SK-N-SH (cell line): ENCODE measurements at regions not wholly inside any gene's neighbourhood (a gene's known extent, or its start where the extent isn't known, plus 50 kb on each side); places are given as distances from the start of the nearest gene placed in this dataset.
"Not testable (repeated sequence)": the region's sequence is repeated elsewhere in the genome, so short reads cannot be mapped to it uniquely, and the experiment has no call there.

Experiments
- CHD2 ChIP-seq: fragments of 150-350 bp; IDR thresholded peaks from 2 replicates; pipeline ENCODE4 v1.6.1; 2018; ENCODE audit warnings: low read length; ENCODE audit not compliant: partially characterized antibody
- CTCF ChIP-seq: fragments of 200-600 bp; sonication (generic); IDR thresholded peaks from 2 replicates; pipeline ENCODE4 v1.6.1; 2017; ENCODE audit warnings: antibody characterized with exemption, mild to moderate bottlenecking, moderate library complexity
- EP300 ChIP-seq, 2 experiments: IDR thresholded peaks; 2 replicates each; pipeline versions ENCODE4 v1.4.0 to v1.6.1; 2012; ENCODE audit warnings: borderline replicate concordance in 1 of 2, low read depth in 1 of 2, low read length in 1 of 2
- EZH2phosphoT487 ChIP-seq: fragments of 200-600 bp; sonication (generic); IDR thresholded peaks from 2 replicates; pipeline ENCODE4 v1.6.1; 2017; ENCODE audit warnings: low read depth, mixed run types, mild to moderate bottlenecking, antibody characterized with exemption, moderate library complexity, borderline replicate concordance
- FOXJ3 ChIP-seq: sonication (generic); formaldehyde crosslinking; IDR thresholded peaks from 2 replicates; pipeline ENCODE4 v1.5.1; 2020; ENCODE audit warnings: mild to moderate bottlenecking, missing genetic modification reagents
- GABPA ChIP-seq: IDR thresholded peaks from 2 replicates; pipeline ENCODE4 v1.4.0; 2012; ENCODE audit warnings: low read depth, mild to moderate bottlenecking
- MEF2A ChIP-seq: IDR thresholded peaks from 2 replicates; pipeline ENCODE4 v1.4.0; 2012; ENCODE audit warnings: low read depth, borderline replicate concordance
- POLR2AphosphoS5 ChIP-seq: IDR thresholded peaks from 2 replicates; pipeline ENCODE4 v1.6.1; 2012; ENCODE audit warnings: low read depth, low read length
- REST ChIP-seq: IDR thresholded peaks from 2 replicates; pipeline ENCODE4 v1.6.1; 2012; ENCODE audit warnings: mild to moderate bottlenecking, low read depth, low read length, moderate library complexity
- TCF12 ChIP-seq: IDR thresholded peaks from 2 replicates; pipeline ENCODE4 v1.4.0; 2012
- USF2 ChIP-seq: fragments of 150-350 bp; IDR thresholded peaks from 2 replicates; pipeline ENCODE4 v1.6.1; 2017; ENCODE audit warnings: antibody characterized with exemption, low read length, low read depth, borderline replicate concordance
- ZBTB33 ChIP-seq: IDR thresholded peaks from 2 replicates; pipeline ENCODE4 v1.4.0; 2012; ENCODE audit warnings: low read depth, borderline replicate concordance
- TF ChIP-seq, protein P1 (sequence below): IDR thresholded peaks from 2 replicates; pipeline ENCODE4; 2012
- TF ChIP-seq, protein P2 (sequence below): fragments of 150-350 bp; IDR thresholded peaks from 2 replicates; pipeline ENCODE4 v1.6.1; 2016; ENCODE audit warnings: mild to moderate bottlenecking, low read depth, low read length

- not testable (repeated sequence) for TF ChIP-seq CTCF; USF2; REST; EZH2phosphoT487; GABPA; TCF12; EP300 (IDR thresholded peaks at IDR 0.05; ENCODE audit: borderline replicate concordance in 1 of 2, low read depth in 1 of 2, low read length in 1 of 2); FOXJ3; MEF2A; ZBTB33; POLR2AphosphoS5; CHD2
- TF ChIP-seq, protein P1, sequence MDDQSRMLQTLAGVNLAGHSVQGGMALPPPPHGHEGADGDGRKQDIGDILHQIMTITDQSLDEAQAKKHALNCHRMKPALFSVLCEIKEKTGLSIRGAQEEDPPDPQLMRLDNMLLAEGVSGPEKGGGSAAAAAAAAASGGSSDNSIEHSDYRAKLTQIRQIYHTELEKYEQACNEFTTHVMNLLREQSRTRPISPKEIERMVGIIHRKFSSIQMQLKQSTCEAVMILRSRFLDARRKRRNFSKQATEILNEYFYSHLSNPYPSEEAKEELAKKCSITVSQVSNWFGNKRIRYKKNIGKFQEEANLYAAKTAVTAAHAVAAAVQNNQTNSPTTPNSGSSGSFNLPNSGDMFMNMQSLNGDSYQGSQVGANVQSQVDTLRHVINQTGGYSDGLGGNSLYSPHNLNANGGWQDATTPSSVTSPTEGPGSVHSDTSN = not testable (repeated sequence)
- TF ChIP-seq, protein P2, sequence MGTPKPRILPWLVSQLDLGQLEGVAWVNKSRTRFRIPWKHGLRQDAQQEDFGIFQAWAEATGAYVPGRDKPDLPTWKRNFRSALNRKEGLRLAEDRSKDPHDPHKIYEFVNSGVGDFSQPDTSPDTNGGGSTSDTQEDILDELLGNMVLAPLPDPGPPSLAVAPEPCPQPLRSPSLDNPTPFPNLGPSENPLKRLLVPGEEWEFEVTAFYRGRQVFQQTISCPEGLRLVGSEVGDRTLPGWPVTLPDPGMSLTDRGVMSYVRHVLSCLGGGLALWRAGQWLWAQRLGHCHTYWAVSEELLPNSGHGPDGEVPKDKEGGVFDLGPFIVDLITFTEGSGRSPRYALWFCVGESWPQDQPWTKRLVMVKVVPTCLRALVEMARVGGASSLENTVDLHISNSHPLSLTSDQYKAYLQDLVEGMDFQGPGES = not testable (repeated sequence)
These were observed 626.4 kb downstream of the TLE1 start for GRCh38 chr9:81062995-81063394.
